CD4-positive, alpha-beta T cell treated with Interleukin-2 at 100 ng/mL for 4 hours (primary cell): ENCODE measurements at regions not wholly inside any gene's neighbourhood (a gene's known extent, or its start where the extent isn't known, plus 50 kb on each side); places are given as distances from the start of the nearest gene placed in this dataset.
A peak's percentile ranks its signal among the peaks of the same experiment; 100 is the strongest.

Experiments
- DNase-seq: peaks from one replicate; pipeline ENCODE4 v3.0.0-alpha.2; 2020; ENCODE audit warnings: low spot score

DNA sequence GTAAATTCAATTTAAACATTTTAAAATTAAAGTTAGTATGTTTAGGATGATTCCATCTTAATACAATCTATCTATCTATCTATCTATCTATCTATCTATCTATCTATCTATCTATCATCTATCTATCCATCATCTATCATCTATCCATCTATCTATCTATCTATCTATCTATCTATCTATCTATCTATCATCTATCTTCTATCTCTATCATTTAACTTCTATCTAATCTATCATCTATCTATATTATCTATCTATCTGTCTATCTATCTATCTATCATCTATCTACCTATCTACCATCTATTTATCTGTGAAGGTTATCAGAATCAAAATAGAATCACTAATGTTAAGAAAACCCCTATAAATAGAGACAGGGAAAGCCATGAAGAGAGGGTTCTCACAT is 78.3 kb downstream of the RAMP3 start:
- no peak for DNase-seq

DNA sequence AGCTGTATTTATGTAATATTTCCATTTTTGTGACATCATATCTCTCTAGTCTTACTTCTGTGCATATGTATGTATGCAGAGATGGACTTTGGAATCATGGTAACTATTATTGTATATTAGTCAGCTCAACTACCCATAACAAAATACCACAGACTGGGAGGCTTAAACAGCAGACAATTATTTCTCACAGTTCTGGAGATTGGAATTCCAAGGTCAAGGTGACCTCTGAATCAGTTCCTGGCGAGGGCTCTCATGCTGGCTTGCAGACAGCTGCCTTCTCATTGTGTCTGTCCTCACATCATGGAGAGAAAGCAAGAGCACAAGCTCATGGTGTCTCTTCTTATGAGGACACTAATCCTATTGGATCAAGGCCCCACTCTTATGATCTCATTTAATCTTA is 79.1 kb downstream of the RAMP3 start:
- DNase-seq, result no peak

- no peak for DNase-seq
These were observed 80.3 kb downstream of the RAMP3 start for GRCh38 chr7:45237788-45238461.

GRCh38 chr7:45238806-45239205 is 81.2 kb downstream of the RAMP3 start:
- no peak for DNase-seq

DNA sequence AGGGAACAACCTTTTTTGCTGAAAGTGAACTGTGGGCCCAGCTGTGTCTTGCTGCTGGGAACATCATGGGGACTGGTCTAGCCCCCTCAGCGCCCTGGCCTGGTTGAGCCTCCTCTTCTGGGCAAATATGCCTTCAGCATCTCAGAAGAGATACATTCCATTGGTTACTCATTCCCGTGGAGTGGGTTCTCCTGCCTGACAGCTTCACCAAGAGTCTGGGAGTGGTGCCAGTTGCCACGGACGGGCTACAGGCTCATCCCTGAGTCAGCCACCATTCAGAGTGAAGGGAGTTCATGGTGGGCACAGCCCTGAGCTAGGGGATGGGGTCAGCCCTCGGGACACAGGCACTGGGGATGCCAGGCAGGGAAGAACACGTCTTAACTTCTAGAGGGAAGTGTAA is 81.9 kb downstream of the RAMP3 start:
- DNase-seq, result no peak

DNA sequence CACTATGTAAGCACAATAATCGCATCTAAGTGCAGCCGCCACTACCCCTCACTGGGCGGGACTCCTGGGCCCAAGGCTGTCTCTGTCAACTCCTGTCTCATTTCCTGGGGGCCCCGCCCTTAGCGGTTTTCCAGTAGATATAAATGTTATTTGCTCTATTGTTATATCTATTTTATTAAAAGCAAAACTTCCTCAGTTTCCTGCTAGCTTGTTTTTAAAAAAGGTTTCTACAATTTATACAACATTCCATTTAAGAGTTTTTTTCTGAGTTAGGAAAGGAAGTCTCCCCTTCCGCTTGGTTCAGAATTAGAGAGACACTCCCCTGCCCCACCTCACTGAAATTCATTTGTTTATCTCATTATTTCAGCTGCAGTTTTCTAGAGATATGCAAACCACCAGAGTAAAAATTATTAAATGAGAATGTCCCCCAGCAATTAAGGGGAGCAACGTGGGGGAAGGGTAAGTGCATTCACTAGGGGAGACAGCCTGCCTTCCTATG is 82.7 kb downstream of the RAMP3 start:
- DNase-seq, result no peak

- DNase-seq, result no peak
These were observed 83.3 kb downstream of the RAMP3 start for GRCh38 chr7:45240926-45241325.

DNA sequence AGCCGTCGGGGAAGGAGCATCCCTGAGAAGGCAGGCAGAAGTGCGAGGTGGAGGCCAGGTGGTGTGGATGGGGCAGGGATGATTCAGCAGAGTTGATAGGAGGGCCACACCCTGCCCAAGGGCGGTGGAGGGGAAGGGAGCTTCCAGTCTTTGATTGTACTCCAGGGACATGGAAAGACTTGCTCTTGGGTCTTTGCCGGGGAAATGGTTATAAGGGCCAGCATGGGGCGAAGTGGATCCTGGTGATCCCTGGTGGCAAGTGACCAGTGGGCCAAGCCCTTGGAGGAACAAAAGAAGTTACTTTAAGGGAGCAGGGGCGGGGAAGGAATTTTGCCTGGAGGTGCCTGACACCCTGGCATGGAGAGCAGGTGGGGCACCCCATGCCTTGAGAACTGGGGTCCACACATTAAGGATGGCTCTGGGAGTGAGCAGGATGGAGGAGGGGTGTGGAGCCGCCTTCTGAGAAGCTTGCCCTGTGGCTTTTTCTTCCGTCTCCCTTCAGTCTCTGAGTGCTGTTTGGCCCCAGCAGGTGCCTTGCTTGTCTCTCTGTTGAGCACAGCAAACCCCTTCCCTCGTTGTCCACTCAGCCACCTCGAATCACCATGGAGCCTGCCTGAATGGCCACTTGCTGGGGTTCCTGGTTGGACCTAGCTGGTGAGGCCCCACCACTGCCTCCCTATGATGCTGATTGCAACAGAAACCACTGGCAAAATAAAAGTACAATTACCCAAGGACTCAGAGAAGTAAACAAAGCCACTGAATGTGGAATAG is 83.9 kb downstream of the RAMP3 start:
- DNase-seq, result no peak

- DNase-seq, result no peak
These were observed 84.7 kb downstream of the RAMP3 start for GRCh38 chr7:45242261-45242660.

- no peak for DNase-seq
These were observed 85.1 kb downstream of the RAMP3 start for GRCh38 chr7:45242698-45243097.

DNA sequence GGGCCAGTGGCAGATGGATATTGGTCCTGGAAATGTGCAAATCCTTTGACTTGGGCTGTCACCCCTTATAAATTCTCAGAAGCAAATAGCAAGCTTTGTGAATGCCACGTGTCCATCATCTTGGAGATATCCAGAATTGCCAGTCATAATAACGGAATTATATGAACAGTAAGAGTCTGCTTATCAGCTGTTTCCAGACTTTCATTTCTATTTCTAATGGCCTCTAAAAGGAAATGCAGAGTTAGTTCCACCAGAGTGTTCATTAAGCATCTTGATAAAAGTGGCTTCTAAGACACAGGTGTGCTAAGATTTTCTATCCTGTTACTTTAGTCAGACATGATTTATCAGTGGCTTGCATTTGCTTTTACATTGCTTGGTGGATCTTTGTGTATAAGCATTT is 87.4 kb downstream of the RAMP3 start:
- no peak for DNase-seq

GRCh38 chr7:45246339-45246738 is 88.7 kb downstream of the RAMP3 start:
- DNase-seq, result no peak

DNA sequence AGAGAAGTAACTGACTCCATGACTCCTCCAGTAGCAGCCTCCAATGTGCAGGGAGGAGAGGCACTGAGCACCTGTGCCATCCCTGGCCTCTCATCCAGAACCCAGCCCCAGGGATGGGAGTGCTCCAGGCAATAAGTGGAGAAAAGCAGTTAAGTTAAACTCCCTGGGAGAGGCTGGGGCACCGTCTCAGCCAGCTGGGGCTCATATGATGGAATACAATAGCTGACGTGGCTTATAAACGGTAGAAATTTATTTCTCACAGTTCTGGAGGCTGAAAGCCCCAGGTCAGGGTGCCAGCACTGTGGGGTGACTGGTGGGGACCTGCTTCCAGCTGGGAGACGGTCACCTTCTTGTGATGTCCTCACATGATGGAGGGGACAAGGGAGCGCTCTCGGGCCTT is 94.7 kb downstream of the RAMP3 start:
- no peak for DNase-seq

DNA sequence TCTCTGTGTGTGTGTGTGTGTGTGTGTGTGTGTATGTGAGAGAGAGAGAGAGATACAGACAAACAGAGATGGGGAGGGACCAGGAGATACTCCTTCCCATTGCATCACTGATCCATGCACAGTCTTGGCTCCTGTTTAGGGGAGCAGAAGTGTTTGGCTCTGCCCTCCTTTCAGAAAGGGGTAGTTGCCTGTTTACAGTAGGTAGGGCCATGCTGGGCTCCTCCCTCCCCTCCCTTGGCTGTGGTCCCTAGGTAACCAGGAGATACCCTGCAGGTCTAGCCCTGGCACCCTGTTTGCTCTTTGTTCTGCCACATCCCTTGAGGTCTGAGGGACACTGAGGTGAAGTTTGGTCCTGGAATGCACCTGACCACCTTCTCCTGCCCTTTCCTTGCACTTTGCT is 95.3 kb downstream of the RAMP3 start:
- no peak for DNase-seq

GRCh38 chr7:45253368-45253767 is 95.8 kb downstream of the RAMP3 start:
- DNase-seq, result no peak

- DNase-seq, result no peak
These were observed 97.6 kb downstream of the RAMP3 start for GRCh38 chr7:45255187-45255586.

DNA sequence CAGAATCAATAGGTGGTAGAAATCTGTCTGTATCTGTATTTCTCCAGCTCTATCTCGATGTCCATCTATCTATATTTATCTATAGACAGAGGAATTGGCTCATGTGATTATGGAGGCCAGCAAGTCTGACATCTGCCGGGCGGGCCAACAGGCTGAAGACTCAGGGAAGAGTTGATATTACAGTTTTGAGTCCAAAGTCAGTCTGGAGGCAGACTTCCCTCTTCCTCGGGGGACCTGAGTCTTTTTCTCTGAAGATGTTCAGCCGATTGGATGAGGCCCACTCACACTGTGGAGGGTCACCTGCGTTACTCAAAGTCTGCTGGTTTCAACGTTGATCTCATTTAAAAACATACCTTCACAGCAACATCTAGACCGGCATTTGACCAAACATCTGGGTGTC is 98.7 kb downstream of the RAMP3 start:
- no peak for DNase-seq

DNA sequence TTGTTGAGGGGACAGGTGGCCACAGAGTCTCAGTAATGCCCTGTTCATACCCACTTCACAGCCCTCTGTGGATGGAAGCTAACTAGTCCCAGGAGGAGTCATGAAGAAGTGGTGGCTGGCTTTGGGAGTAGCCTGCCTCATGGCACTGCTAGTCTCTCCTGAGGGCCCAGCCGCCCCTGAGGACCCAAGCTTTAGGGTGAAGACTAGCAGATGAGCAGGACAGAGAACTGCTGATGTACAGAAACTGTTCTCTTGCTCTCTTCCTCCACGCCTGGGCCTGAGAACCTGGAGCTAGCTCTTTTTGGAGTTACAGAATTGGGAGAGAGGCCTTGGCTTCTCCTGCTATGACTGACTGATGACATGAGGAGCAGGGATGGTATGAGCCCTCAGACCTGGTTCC is 99.2 kb downstream of the RAMP3 start:
- no peak for DNase-seq

DNA sequence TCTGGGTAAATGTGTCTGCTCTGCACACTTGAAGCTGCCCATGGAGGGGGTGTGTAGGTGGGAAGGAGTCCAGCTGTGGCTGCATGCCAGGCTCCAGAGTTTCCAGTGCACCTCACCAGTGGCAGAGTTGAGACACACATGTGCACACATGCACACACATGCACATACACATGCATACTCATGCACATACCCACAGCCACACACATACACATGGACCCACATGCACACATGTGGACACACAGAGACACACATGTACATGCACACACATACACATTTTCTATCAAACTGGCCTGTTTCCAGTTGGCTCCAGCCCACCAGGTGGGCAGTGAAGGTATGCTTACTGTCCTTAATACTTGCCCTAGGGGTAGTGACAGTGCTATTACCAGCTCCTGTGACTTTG is 99.7 kb downstream of the RAMP3 start:
- DNase-seq, result no peak

DNA sequence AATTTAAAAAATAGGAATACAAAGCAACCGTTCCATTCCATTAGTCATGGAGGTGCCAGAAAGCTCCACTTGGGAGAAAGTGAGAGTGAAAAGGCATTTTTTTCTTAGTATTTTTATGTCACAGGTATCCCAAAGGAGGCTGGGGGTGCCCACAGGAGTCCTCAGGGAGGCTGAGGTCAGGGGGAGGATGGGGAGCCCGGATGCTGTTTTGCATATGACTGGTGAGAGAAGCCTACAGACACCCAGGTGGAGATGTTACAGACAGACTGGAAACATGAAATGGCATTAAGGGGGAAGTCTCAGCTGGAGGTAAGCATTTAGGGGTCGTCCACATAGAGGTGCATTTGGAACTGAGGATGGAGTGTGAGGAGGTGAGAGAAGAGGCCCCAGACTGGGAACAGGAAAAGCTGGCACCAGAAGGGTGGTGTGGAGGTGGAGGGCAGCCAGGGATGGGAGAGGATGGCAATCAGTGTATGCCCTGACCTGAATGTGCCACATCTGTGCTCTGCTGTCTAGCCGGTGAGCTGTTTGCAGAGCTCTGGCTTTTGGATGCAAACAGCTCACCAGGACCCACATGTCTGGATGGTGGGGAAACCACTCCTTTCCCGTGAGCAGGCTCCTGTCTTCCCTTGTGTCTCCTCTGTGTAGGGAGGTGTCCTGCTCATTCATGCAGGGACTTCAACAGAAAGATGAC is 101.1 kb downstream of the RAMP3 start:
- no peak for DNase-seq

- DNase-seq, result no peak
These were observed 101.6 kb downstream of the RAMP3 start for GRCh38 chr7:45259227-45259596.

DNA sequence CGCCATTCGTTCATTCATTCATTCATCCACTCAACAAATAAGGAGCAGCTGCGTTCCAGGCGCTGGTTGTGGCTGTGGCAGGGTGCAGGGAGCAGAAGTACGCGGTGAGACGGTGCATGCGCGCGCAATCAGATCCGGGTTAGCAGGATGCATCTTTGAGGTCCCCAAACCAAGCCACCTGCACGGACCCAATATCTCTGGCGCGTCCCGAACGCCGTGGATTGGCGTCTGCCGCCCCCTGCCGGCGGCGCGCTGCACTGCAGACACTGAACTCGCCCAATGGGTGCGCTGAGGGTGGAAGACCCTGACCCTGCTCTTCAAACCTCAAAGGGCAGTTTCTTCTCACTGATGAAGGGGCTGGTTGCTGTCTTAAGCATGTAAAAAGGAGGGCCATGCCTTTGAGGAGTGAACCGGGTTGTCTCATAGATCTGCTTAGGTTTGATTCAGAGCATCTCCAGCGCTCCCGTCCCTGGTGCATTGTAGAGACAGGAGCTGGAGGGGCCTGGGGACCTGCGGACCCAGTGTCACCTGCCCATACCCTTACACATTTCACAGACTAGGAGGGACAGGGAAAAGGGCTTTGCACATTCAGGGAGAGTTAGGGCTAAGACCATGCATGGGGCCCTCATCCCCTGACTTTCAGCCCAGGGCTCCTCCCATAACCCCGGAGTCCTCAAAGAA is 102.5 kb downstream of the RAMP3 start:
- DNase-seq, result peak; percentile 62

DNA sequence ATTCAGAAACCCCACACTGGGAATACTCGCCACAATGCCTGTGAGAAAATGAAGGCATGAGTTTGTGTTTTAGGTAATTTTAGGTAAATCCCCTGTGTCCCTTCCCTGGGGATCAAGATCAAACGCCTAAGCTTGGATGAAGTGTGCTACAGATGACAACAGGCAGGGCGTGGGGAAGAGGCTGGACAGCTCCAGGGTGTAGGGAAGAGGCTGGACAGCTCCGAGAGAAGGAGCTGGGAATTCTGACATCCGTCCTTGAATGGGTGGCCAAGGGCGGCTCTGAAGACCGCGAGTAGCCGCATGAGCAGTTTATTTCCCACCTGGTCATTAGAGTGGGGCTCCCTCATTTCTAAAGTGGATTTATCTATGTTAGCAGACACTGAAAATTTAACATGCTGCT is 109.7 kb downstream of the RAMP3 start:
- no peak for DNase-seq
